ENCODE measurements at regions not wholly inside any gene's neighbourhood (a gene's known extent, or its start where the extent isn't known, plus 50 kb on each side); places are given as distances from the start of the nearest gene placed in this dataset.

DNA sequence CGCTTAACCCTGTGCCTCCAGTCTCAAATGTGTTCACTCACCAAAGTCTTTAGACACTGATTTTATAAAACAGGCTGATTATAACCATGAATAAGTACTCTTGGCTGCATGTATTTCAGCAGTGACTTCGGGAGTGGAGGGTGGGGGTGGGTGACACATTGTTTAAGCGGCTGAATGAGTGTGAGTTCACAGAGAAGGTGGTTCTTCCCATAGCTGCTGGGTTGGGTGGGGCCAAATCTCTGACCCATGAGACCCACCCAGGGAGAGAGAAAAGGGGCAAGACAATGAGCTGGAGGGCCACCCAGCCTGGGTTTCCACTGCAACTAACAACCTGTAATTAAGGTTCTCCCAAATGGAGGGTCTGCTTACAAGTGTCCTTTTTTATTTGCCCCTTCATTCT is 96.4 kb downstream of the SYNE3 start:
- no peak for TF ChIP-seq CTCF (IDR thresholded peaks at IDR 0.05; ENCODE audit: borderline replicate concordance, control extremely low read depth, extremely low read depth, insufficient read depth, missing control alignments)
- in situ Hi-C loops (cut with MboI; ENCODE audit: low sequenced_read_pairs, unreplicated experiment), result no loop called here

GRCh38 chr14:95419569-95419968 is 96.9 kb downstream of the SYNE3 start:
- no peak for TF ChIP-seq CTCF (IDR thresholded peaks at IDR 0.05; ENCODE audit: borderline replicate concordance, control extremely low read depth, extremely low read depth, insufficient read depth, missing control alignments)
- in situ Hi-C loops (cut with MboI; ENCODE audit: low sequenced_read_pairs, unreplicated experiment), result no loop called here
- no peak for DNase-seq (ENCODE audit: low spot score)

More for the DNA sequence above, 96.4 kb downstream of the SYNE3 start:
- no peak for DNase-seq (ENCODE audit: low spot score)

GRCh38 chr14:95418858-95419257 is 97.6 kb downstream of the SYNE3 start:
- no peak for TF ChIP-seq CTCF (IDR thresholded peaks at IDR 0.05; ENCODE audit: borderline replicate concordance, control extremely low read depth, extremely low read depth, insufficient read depth, missing control alignments)
- in situ Hi-C loops (cut with MboI; ENCODE audit: low sequenced_read_pairs, unreplicated experiment), result no loop called here
- DNase-seq (ENCODE audit: low spot score), result no peak

GRCh38 chr14:95417492-95417891 is 97.8 kb upstream of the CLMN start:
- in situ Hi-C loops (cut with MboI; ENCODE audit: low sequenced_read_pairs, unreplicated experiment), result no loop called here
- no peak for DNase-seq (ENCODE audit: low spot score)

DNA sequence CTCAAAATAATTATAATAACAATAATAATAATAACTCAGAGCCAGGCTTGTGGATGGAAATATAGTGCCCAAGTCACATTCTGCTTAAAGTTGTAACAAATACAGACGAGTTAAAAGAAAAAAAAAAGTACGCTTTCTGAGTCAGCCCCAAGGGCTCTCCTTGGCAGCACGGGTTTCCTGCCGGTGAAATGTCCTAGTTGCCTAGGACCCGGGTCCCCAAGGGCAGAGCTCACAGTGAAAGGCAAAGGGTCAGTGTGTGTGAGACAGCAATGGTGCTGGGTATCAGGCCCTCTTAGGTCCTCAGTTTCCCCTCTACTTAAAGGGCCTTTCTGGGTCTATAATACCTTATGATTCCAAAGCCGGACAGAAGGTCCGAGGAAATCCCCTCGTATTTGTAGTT is 96.3 kb upstream of the CLMN start:
- TF ChIP-seq CTCF (IDR thresholded peaks at IDR 0.05; ENCODE audit: borderline replicate concordance, control extremely low read depth, extremely low read depth, insufficient read depth, missing control alignments), result no peak
- in situ Hi-C loops (cut with MboI; ENCODE audit: low sequenced_read_pairs, unreplicated experiment), result no loop called here
- no peak for DNase-seq (ENCODE audit: low spot score)

More at GRCh38 chr14:95417492-95417891, 97.8 kb upstream of the CLMN start:
- TF ChIP-seq CTCF (IDR thresholded peaks at IDR 0.05; ENCODE audit: borderline replicate concordance, control extremely low read depth, extremely low read depth, insufficient read depth, missing control alignments), result no peak

DNA sequence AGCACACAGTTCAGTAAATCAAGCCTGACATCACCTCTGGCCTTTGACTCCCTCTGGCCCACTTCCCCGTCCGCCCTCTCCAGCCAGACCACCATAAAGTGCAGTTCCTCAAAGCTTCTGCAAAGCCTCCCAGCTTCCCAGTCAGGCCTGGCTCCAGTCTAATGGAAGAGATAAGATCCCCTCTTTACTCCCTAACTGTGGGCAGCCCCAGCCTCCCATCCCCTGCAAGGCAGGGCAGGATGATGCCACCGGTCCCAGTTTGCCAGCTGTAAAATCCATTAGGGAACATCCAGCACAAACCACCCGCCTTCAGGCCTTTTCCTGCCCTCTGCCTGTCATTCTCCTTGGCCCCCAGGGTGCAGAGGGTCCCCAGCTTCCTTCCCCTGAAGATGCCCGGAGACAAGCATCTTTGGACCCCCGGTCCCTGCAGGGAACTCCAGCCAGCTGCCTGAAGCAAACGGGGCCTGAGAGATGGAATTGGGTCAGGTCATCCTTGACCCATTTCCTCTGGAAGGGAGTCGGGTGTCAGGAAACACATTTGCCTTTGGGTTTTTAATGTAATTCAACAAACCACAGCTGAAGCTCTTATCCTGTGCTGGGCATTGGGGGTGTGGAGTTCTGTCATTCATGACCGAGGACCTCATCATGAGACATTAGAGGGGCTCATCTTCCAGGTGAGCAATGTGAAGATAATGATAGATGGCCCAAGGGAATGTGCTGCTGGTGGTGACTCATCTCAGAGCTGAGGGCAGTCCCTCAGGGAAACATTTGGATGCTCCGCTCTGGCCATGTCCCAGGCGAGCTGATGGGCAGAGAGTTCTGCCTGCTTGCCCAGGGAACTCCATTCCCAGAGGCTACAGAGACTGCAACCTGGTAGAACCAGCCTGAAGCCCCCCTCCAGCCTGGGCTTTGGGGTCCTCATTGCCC is 93.8 kb upstream of the CLMN start:
- in situ Hi-C loops (cut with MboI; ENCODE audit: low sequenced_read_pairs, unreplicated experiment), result no loop called here
- no peak for TF ChIP-seq CTCF (IDR thresholded peaks at IDR 0.05; ENCODE audit: borderline replicate concordance, control extremely low read depth, extremely low read depth, insufficient read depth, missing control alignments)
- DNase-seq (ENCODE audit: low spot score), result no peak
